KMS-11 (cell line): ENCODE measurements at regions not wholly inside any gene's neighbourhood (a gene's known extent, or its start where the extent isn't known, plus 50 kb on each side); places are given as distances from the start of the nearest gene placed in this dataset.

Source experiments
- H2AFZ ChIP-seq: fragments of 200-600 bp; sonication (generic); 2 replicates; pipeline ENCODE4 v1.6.1; 2016; ENCODE audit warnings: antibody characterized with exemption, mixed run types, low read depth
- H3K27ac ChIP-seq: fragments of 200-600 bp; sonication (generic); 2 replicates; pipeline ENCODE4 v1.6.1; 2016; ENCODE audit warnings: mild to moderate bottlenecking, mixed run types
- H3K27me3 ChIP-seq: fragments of 200-600 bp; sonication (generic); 2 replicates; pipeline ENCODE4 v1.6.1; 2017; ENCODE audit warnings: mild to moderate bottlenecking, low read depth, mixed run types, moderate library complexity; ENCODE audit not compliant: insufficient read depth
- H3K36me3 ChIP-seq: fragments of 200-600 bp; sonication (generic); 2 replicates; pipeline ENCODE4 v1.6.1; 2017; ENCODE audit warnings: mild to moderate bottlenecking, mixed run types; ENCODE audit not compliant: insufficient read depth
- H3K4me1 ChIP-seq: fragments of 200-600 bp; sonication (generic); 2 replicates; pipeline ENCODE4 v1.6.1; 2016; ENCODE audit warnings: mild to moderate bottlenecking, low read depth, mixed run types; ENCODE audit not compliant: poor library complexity, severe bottlenecking
- H3K4me2 ChIP-seq: fragments of 200-600 bp; sonication (generic); 2 replicates; pipeline ENCODE4 v1.7.0; 2016; ENCODE audit warnings: mild to moderate bottlenecking, mixed run types
- H3K4me3 ChIP-seq: fragments of 200-600 bp; sonication (generic); IDR thresholded peaks from 2 replicates; pipeline ENCODE4 v1.6.1; 2017; ENCODE audit warnings: low read depth, low read length, mixed read lengths; ENCODE audit not compliant: insufficient read depth
- H3K79me2 ChIP-seq: fragments of 200-600 bp; sonication (generic); 2 replicates; pipeline ENCODE4 v1.6.1; 2016; ENCODE audit warnings: low read depth, mixed run types; ENCODE audit not compliant: insufficient read depth
- H3K9ac ChIP-seq: fragments of 200-600 bp; sonication (generic); 2 replicates; pipeline ENCODE4 v1.6.1; 2016; ENCODE audit warnings: mild to moderate bottlenecking, mixed run types
- H4K20me1 ChIP-seq: fragments of 200-600 bp; sonication (generic); 2 replicates; pipeline ENCODE4 v1.6.1; 2016; ENCODE audit warnings: mild to moderate bottlenecking, mixed run types; ENCODE audit not compliant: insufficient read depth
- CTCF ChIP-seq: fragments of 200-600 bp; sonication (generic); conservative IDR thresholded peaks from 2 replicates; pipeline ENCODE4 v1.6.1; 2017; ENCODE audit warnings: low read depth, mild to moderate bottlenecking, antibody characterized with exemption, low read length, moderate library complexity, mixed read lengths

- H3K36me3 ChIP-seq, result no peaks in the 10 kb centered on the region
- H3K27me3 ChIP-seq, result no peaks in the 10 kb centered on the region
- no peak for TF ChIP-seq CTCF
- no peak overlapping the region for H3K27ac ChIP-seq
- no peaks in the 10 kb centered on the region for H3K4me1 ChIP-seq
- H4K20me1 ChIP-seq, result no peaks in the 10 kb centered on the region
- no peak overlapping the region for H3K4me3 ChIP-seq
- H3K4me2 ChIP-seq, result no peak overlapping the region
- no peak overlapping the region for H2AFZ ChIP-seq
- no peaks in the 10 kb centered on the region for H3K79me2 ChIP-seq
- no peak overlapping the region for H3K9ac ChIP-seq
Measured at GRCh38 chr6:147757291-147757690, 248.8 kb downstream of the SAMD5 start.

GRCh38 chr6:147758303-147758702, 249.8 kb downstream of the SAMD5 start:
- H2AFZ ChIP-seq, result no peak overlapping the region
- H3K27ac ChIP-seq, result no peak overlapping the region
- TF ChIP-seq CTCF, result no peak
- H3K79me2 ChIP-seq, result no peaks in the 10 kb centered on the region
- no peak overlapping the region for H3K4me3 ChIP-seq
- H3K9ac ChIP-seq, result no peak overlapping the region
- H3K4me1 ChIP-seq, result no peaks in the 10 kb centered on the region
- H3K4me2 ChIP-seq, result no peak overlapping the region
- H3K36me3 ChIP-seq, result no peaks in the 10 kb centered on the region
- no peaks in the 10 kb centered on the region for H3K27me3 ChIP-seq
- H4K20me1 ChIP-seq, result no peaks in the 10 kb centered on the region

- H3K27ac ChIP-seq, result no peak overlapping the region
- no peak overlapping the region for H2AFZ ChIP-seq
- H3K4me2 ChIP-seq, result no peak overlapping the region
- H3K27me3 ChIP-seq, result no peaks in the 10 kb centered on the region
- no peaks in the 10 kb centered on the region for H3K36me3 ChIP-seq
- H3K79me2 ChIP-seq, result no peaks in the 10 kb centered on the region
- H3K4me1 ChIP-seq, result no peaks in the 10 kb centered on the region
- no peaks in the 10 kb centered on the region for H4K20me1 ChIP-seq
- H3K4me3 ChIP-seq, result no peak overlapping the region
- no peak for TF ChIP-seq CTCF
- no peak overlapping the region for H3K9ac ChIP-seq
Measured at GRCh38 chr6:147759093-147759492, 250.6 kb downstream of the SAMD5 start.

- Histone ChIP-seq H3K4me1 (no peaks in the 10 kb centered on the region), H2AFZ (no peak overlapping the region), H3K27ac (no peak overlapping the region), H3K79me2 (no peaks in the 10 kb centered on the region), H4K20me1 (no peaks in the 10 kb centered on the region), H3K36me3 (no peaks in the 10 kb centered on the region), H3K27me3 (no peaks in the 10 kb centered on the region), H3K4me2 (no peak overlapping the region), H3K4me3 (no peak overlapping the region), H3K9ac (no peak overlapping the region)
- TF ChIP-seq CTCF, result no peak
Measured at GRCh38 chr6:147759536-147759935, 251.0 kb downstream of the SAMD5 start.

GRCh38 chr6:147765541-147765940, 257.1 kb downstream of the SAMD5 start:
- no peak for TF ChIP-seq CTCF
- Histone ChIP-seq H3K9ac (no peak overlapping the region), H3K36me3 (no peaks in the 10 kb centered on the region), H4K20me1 (no peaks in the 10 kb centered on the region), H3K4me1 (no peaks in the 10 kb centered on the region), H3K4me3 (no peak overlapping the region), H3K27ac (no peak overlapping the region), H3K4me2 (no peak overlapping the region), H3K79me2 (no peaks in the 10 kb centered on the region), H3K27me3 (no peaks in the 10 kb centered on the region), H2AFZ (no peak overlapping the region)
